Stimulated activated CD8-positive, alpha-beta memory T cell treated with anti-CD3 and anti-CD28 coated beads, Interleukin-2, amount 100 ng/mL, for 1 hour (primary cell): ENCODE measurements at regions not wholly inside any gene's neighbourhood (a gene's known extent, or its start where the extent isn't known, plus 50 kb on each side); places are given as distances from the start of the nearest gene placed in this dataset.

Experiments used
- DNase-seq, 2 donors: peaks; one replicate each; pipeline ENCODE4 v3.0.0-alpha.2; 2020; ENCODE audit warnings: low read depth in 2 of 2

DNA sequence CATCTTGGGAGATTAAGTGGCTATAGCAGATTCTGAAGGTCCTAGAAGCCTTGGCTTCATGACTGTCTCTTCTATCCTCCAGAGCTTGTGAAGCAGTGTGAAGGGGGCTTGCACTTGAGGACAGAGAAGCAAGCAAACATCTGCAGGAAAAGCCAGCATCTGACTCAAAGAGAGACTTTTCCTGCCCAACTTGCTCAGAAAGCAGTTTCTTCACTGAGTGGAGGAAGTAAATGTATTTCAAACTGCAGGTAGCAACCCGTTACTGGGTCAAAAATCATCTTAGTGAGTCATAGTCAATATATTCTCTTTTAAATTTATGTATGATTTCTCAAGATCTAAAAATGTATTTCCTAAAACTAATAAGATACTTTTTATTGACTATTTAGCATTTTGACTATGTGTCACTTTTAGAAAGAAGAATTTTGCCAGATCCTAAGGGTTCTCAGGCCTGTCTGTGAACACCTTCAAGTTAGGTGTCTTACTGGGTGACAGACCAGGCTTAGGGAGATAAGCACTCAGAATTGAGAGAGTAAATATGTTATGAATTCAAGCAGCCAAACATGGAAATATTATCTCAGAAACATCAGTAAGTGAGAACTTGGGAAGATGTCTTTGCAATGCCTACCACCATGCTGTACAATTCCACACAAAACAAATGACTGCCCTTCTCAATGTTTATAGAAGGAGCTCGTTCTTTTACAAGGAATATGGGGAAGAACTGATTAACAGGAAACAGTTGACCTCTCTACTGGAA lies 72.6 kb upstream of the DMAC1 start:
- no peak for DNase-seq

DNA sequence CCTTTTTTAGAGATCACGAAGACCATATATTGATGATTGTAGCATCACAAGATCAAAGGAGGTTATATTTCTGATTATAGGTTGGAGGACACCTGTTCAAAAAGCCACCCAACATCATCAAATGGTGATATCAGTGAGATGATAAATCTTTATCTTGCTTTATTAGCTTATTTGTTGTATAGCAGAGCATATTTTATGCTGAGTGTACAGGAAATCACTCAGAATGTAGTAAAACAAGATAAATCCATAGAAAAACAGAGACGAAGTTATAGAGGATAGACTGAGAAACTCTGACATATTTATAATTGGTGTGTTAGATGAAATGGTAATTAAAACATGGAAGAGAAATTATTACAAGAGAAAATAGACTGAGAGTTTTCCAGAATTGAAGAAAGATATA lies 69.8 kb upstream of the DMAC1 start:
- no peak for DNase-seq

DNA sequence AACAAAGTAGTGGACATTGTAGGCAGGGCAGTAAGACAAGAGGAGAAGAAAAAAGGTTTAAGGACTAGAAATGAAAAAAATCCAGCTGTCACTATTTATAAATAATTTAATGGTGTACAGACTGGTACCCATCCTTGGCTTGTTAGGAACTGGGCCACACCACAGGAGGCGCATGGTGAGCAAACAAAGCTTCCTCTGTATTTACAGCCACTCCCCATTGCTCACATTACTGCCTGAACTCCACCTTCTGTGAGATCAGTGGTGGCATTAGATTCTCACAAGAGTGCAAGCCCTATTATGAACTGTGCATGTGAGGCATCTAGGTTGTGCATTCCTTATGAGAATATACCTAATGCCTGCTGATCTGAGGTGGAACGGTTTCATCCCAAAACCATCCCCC lies 62.6 kb upstream of the DMAC1 start:
- no peak for DNase-seq

DNA sequence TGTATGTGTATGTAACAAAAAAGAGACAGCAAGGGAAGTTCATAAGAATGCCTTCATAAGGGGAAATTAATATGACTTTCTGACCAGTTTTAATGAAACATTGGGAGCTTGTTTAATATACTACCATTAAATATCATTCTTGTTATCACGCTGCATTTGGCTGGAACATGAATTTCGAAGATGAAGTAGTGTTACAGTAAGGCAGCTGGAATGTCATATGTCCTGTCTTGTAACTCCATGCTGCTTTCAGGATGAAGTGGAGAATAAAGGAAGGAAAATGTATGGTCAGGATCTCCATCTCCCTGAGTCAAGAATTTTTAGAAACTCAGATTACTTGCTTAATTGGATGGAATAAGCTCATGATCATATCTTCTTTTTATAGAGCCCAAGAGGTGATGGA lies 61.5 kb upstream of the DMAC1 start:
- DNase-seq: no peak

DNA sequence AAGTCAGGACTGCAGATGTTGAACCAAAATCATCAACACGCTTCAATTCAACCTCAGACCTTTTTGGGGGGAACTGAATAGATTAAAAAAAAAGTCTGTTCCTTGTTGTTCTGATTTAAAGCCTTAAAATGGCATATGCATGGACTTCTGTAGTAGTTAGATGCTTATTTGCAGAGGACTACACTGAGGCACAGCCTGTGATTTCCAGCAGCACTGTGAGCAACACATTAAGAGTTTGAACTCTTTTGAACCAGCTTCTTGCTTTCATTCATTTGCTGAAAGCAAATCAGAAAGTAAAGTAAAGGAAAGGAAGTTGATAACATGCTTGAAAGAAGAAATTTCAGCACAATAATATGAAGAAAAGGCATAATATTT lies 60.7 kb upstream of the DMAC1 start:
- DNase-seq: no peak

DNA sequence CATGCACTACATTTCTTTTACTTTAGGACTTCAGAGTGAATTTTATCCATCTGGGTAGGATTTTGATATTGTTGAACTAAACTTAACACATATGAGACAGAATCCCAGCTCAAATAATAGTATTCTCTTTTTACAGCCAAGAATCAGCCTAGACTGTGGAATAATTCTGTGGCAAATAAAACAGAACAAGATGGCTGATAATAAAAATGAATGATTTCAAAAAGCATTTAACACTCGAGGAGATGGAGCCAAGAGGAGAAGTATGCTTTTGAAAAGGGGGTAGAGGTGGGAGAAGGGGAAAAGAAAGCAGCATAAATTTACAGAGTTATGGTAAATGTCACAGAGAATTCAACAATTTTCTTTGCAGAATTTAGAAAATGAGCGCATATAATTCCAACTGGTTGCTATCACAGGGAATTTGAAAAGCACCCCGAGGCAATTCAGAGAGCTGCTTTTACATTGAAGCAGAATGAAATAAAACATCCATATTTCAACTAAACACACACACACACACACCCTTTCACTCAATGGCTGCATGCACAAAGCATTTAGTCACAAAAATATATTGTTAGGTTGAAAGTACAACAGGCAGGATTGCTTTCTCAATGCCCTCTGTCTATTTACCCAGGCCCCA lies 60.2 kb upstream of the DMAC1 start:
- no peak for DNase-seq

DNA sequence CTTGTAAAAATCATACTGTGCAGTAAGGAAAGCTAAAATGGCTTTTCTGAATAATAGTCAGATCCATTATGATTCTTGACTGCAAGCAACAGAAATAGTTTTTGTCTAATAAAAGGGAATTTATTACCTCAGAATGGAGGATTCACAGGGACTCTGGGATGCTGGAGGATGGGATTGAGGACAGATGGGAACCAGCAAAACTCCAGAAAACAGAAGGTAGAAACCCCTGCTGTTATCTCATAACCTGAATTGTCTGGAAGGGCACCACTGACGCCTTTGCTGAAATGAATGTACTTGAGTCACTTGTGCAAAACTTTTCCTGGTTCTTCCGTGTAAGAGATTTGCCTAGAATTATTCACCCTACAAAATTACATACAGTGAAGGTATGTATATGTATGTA lies 58.6 kb upstream of the DMAC1 start:
- no peak for DNase-seq

DNA sequence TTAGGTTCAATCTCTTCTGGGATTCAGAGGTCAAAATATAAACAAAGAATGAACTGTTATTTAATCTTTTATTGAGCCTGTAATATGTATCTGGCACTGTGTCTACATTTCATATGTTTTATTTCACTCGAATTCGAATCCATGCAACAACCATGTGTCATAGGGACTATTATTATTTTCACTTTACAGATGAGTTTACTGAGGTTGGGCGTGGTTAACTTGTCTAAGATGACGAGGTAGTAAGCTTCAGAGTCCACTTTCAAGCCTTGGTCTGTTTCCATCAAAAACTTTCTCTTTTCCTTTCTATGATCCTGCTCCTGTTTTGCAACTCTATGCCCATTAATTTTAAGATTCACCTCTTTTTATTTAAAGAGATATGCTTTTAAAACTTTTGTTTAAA lies 55.2 kb upstream of the DMAC1 start:
- no peak for DNase-seq
